ENCODE measurements at regions not wholly inside any gene's neighbourhood (a gene's known extent, or its start where the extent isn't known, plus 50 kb on each side); places are given as distances from the start of the nearest gene placed in this dataset.

DNA sequence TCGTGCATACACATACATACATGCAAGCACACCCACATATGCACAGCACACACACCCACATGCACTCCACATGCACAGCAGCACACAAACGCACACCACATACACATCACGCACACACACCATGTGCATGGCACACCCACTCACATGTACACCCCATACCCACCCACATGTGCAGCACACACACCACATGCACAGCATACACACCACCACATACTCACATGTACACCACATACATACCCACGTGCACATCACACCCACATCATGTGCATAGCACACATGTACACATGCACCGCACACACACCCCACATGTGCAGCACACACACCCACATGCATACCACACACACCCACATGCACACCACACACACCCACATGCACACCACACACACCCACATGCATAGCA is 132.0 kb upstream of the RGPD4 start:
- no peak for TF ChIP-seq POLR2A (IDR thresholded peaks at IDR 0.05)
- TF ChIP-seq, protein P1, sequence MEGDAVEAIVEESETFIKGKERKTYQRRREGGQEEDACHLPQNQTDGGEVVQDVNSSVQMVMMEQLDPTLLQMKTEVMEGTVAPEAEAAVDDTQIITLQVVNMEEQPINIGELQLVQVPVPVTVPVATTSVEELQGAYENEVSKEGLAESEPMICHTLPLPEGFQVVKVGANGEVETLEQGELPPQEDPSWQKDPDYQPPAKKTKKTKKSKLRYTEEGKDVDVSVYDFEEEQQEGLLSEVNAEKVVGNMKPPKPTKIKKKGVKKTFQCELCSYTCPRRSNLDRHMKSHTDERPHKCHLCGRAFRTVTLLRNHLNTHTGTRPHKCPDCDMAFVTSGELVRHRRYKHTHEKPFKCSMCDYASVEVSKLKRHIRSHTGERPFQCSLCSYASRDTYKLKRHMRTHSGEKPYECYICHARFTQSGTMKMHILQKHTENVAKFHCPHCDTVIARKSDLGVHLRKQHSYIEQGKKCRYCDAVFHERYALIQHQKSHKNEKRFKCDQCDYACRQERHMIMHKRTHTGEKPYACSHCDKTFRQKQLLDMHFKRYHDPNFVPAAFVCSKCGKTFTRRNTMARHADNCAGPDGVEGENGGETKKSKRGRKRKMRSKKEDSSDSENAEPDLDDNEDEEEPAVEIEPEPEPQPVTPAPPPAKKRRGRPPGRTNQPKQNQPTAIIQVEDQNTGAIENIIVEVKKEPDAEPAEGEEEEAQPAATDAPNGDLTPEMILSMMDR (IDR thresholded peaks at IDR 0.05), result no peak

Measured in esophagus squamous epithelium (tissue), 4 donors.